NOMO-1 treated with DMSO at 0.1 percent for 48 hours (cell line): ENCODE measurements at regions not wholly inside any gene's neighbourhood (a gene's known extent, or its start where the extent isn't known, plus 50 kb on each side); places are given as distances from the start of the nearest gene placed in this dataset.

Experiments
- DNase-seq: peaks from one replicate; lab custom pipeline; 2025; ENCODE audit not compliant: unreplicated experiment; lab: John Stamatoyannopoulos, UW

GRCh38 chr4:130563889-130564418 lies 1468.0 kb downstream of the C4orf33 start:
- DNase-seq, result no peak

- no peak for DNase-seq
These were observed 1472.8 kb downstream of the C4orf33 start for GRCh38 chr4:130568746-130569145.

- no peak for DNase-seq
These were observed 1477.8 kb downstream of the C4orf33 start for GRCh38 chr4:130573742-130574141.

DNA sequence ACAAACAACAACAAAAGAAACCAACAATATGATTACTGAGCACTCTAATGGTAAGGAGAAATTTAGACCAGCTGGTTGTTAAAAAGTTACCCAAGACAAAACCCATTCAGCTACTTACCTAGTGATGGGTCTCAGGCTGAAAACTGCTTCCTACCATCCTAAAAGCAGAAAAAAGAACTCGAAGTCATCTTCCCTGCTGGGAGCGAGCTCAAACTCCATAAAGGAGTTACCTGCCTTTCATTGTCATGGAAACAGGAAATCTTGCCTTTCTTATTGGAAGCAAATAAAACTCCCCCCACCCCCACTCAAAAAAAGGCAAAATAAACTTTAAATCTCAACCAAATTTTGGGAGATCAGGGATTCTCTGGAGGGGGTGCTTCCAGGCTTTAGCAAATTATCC lies 1478.3 kb downstream of the C4orf33 start:
- DNase-seq, result no peak

DNA sequence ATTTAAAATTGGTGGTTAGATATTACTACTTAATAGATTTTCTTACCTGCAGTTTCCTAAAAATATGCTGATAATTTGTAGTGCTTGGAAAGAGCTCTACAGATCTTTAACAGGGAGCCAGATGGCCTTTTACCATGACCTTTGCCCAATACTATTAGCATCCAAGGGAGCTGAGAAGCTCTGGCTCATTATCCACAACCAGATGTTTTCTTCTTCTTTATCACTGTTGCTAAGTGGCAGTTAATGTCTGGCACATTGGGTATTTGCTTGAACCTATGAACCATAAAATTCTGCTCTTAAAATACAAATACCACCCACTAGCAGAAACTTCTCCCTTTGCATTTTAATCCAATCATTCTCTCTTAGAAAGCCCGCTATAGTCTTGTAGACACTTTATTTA lies 1480.3 kb downstream of the C4orf33 start:
- no peak for DNase-seq

DNA sequence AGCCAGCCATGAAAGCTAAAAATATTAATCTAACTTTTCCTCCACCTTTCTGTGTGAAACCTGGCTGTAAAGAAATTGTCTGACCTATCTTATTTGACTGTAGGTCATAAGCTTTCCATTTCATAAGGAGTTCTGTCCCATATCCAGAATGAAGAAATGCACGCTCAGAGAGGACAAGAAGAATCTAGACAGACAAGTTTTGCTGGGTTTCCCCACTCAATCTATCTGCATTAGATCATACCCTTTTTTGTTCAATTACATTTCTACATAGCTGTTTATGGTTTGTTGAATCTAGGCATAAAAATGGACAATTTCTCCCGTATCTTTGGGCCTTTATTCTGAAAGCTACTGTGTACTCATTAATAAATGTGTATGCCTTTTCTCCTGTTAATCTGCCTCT lies 1495.1 kb downstream of the C4orf33 start:
- DNase-seq, result no peak

GRCh38 chr4:130600706-130601105 lies 1504.8 kb downstream of the C4orf33 start:
- DNase-seq, result no peak

- DNase-seq, result no peak
These were observed 1507.1 kb downstream of the C4orf33 start for GRCh38 chr4:130603043-130603442.

GRCh38 chr4:130608121-130608520 lies 1512.2 kb downstream of the C4orf33 start:
- no peak for DNase-seq

GRCh38 chr4:130628531-130628930 lies 1532.6 kb downstream of the C4orf33 start:
- DNase-seq, result no peak

DNA sequence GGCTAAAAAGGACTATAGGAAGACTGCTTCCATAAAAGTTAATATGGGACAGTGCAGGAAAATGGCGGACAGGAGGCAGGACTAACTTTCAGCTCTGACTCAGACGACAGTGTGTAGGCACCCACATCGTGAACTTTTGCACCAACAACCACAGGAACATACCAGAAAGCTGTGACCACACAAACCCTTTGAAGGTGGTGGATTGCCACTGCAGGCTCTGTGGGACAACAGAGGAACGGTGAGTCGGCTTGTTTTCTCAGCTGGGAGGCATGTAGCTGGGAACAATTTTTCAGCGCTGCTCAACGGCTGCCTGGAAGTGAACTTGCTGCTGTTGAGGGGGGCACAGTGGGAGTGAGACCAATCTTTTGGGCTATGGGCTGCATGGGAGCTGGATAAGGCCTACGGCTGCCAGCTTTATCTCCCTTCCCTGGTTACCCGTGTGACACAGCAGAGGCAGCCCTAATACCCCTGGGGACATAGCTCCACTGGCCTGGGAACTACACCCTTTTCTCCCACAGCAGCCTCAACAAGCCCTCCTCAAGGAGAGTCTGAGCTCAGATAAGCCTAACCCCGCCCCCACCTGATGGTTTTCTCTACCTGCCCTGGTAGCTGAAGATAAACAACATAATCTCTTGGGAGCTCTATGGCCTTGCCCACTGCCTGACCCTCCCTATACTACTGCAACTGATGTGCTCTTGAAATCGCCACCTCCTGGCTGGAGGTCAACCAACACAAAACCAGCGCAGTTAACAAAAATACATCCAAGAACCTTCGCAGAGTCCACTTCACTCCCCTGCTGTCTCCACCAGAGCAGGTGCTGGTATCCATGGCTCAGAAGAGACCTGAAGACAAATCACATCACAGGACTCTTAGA lies 1537.0 kb downstream of the C4orf33 start:
- no peak for DNase-seq

DNA sequence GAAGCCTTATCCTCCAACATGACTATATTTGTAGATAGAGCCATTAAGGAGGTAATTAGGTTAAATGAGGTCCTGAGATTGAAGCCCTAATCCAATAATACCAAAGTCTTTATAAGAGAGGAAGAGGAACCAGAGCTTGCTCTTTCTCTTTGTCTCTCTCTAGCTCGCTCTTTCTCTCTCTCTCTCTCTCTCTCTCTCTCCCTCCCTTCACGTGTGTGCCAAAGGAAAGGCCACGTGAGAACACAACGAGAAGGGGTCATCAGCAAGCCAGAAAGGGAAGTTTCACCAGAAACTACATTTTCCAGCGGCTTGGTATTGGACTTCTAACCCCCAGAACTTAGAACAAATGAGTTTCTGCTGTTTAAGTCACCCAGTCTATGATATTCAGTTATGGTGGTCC lies 1540.5 kb downstream of the C4orf33 start:
- DNase-seq, result no peak

GRCh38 chr4:130640592-130640991 lies 1544.6 kb downstream of the C4orf33 start:
- no peak for DNase-seq

DNA sequence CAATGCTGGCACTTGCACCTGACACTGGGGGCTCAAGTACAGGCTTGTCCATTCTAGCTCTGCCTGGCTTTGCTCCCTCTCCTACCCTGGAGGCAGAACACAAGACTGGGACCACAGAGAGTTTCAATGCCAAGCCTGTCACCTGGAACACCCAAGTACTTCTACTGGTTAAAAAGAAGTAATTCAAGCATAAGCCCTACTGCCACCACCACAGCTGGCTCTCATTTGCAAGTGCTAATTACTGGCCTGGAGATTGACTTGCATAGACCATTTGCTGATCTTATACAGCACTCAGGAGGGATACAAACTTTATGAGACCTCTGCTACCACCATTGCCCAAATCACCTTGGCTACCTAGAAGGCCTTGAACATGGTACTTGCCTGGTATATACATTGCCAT lies 1550.9 kb downstream of the C4orf33 start:
- DNase-seq, result no peak

DNA sequence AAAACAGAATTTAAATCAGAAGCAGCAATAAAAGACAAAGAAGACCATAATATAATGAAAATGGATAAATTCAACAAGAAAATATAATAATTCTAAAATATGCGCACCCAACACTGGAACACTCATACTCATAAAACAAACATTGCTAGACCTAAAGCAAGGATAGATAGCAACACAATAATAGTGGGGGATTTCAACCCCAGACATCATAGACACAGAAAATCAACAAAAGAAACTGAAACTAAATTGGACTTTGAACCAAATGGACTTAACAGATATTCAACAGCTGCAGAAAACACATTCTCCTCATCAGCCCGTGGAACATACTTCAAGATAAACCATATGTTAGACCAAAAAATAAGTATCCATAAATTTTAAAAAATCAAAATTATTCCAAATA lies 1552.6 kb downstream of the C4orf33 start:
- no peak for DNase-seq

DNA sequence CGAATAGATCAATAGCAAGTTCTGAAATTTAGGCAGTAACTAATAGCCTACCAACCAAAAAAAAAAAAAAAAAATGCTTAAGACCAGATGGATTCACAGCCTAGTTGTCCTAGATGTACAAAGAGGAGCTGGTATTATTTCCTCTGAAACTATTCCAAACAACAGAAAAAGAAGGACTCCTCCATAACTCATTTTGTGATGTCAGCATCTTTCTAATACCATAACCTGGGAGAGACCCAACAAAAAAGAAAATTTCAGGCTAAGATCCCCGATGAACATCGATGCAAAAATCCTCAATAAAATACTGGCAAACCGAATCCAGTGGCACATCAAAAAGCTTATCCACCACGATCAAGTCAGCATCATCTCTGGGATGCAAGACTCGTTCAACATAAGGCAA lies 1557.9 kb downstream of the C4orf33 start:
- DNase-seq, result no peak

- no peak for DNase-seq
These were observed 1563.4 kb downstream of the C4orf33 start for GRCh38 chr4:130659320-130659719.

GRCh38 chr4:130668859-130669258 lies 1572.9 kb downstream of the C4orf33 start:
- DNase-seq, result no peak

GRCh38 chr4:130675266-130675665 lies 1579.3 kb downstream of the C4orf33 start:
- DNase-seq, result no peak

DNA sequence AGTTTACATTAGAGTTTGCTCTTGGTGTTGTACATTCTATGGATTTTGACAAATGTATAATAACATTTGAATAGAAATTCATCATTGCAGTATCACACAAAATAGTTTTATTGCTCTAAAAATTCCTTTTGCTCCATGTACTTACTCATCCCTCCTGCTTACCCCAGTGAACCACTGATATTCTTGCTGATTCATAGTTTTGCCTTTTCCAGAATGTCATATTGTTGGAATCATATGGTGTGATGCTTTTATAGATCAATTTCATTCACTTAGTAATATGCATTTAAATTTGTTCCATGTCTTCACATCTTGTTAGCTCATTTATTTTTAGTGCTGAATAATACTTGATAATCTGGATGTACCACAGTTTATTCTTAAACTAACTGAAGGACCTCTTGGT lies 1593.2 kb downstream of the C4orf33 start:
- no peak for DNase-seq

GRCh38 chr4:130698251-130698650 lies 1602.3 kb downstream of the C4orf33 start:
- no peak for DNase-seq

GRCh38 chr4:130699004-130699403 lies 1603.1 kb downstream of the C4orf33 start:
- DNase-seq, result no peak
